ENCODE measurements at regions not wholly inside any gene's neighbourhood (a gene's known extent, or its start where the extent isn't known, plus 50 kb on each side); places are given as distances from the start of the nearest gene placed in this dataset.

GRCh38 chr2:193153576-193153975 is 958.8 kb upstream of the TMEFF2 start (continued):
- no peak for TF ChIP-seq CHD7 (IDR thresholded peaks at IDR 0.05; ENCODE audit: insufficient replicate concordance, low read length)
- no peak for TF ChIP-seq KDM5A (IDR thresholded peaks at IDR 0.05; ENCODE audit: low read length)
- TF ChIP-seq SRF (IDR thresholded peaks at IDR 0.05; ENCODE audit: low read depth, low read length) = no peak
